DOHH2 (cell line): ENCODE measurements at regions not wholly inside any gene's neighbourhood (a gene's known extent, or its start where the extent isn't known, plus 50 kb on each side); places are given as distances from the start of the nearest gene placed in this dataset.

Experiments
- H3F3A ChIP-seq: fragments of 200-600 bp; sonication (generic), shearing (Covaris generic); 2 replicates; pipeline ENCODE4 v1.6.0; 2016; ENCODE audit warnings: antibody characterized with exemption, mild to moderate bottlenecking; ENCODE audit not compliant: control insufficient read depth, insufficient read depth
- H3K27ac ChIP-seq: fragments of 200-600 bp; sonication (generic); 2 replicates; pipeline ENCODE4 v1.5.1; 2014; ENCODE audit warnings: low read depth, mild to moderate bottlenecking, low read length, moderate library complexity
- H3K27me3 ChIP-seq: fragments of 200-600 bp; sonication (generic); 2 replicates; pipeline ENCODE4 v1.6.1; 2014; ENCODE audit warnings: mild to moderate bottlenecking, low read length, mixed read lengths; ENCODE audit not compliant: control insufficient read depth
- H3K36me3 ChIP-seq: fragments of 200-600 bp; sonication (generic); 2 replicates; pipeline ENCODE4 v1.6.1; 2014; ENCODE audit warnings: mild to moderate bottlenecking, low read length, moderate library complexity, mixed read lengths; ENCODE audit not compliant: control insufficient read depth
- H3K4me1 ChIP-seq: fragments of 200-600 bp; sonication (generic); 2 replicates; pipeline ENCODE4 v1.6.1; 2014; ENCODE audit warnings: mild to moderate bottlenecking, low read length, mixed read lengths; ENCODE audit not compliant: control insufficient read depth
- H3K4me2 ChIP-seq: fragments of 200-600 bp; sonication (generic); 2 replicates; pipeline ENCODE4 v1.6.0; 2014; ENCODE audit warnings: mild to moderate bottlenecking, low read length, moderate library complexity
- H3K4me3 ChIP-seq: fragments of 200-600 bp; sonication (generic); 2 replicates; pipeline ENCODE4 v1.5.1; 2014; ENCODE audit warnings: mild to moderate bottlenecking, low read length, mixed read lengths
- H3K79me2 ChIP-seq: fragments of 200-600 bp; sonication (generic); 2 replicates; pipeline ENCODE4 v1.6.1; 2014; ENCODE audit warnings: mild to moderate bottlenecking, low read length, mixed read lengths; ENCODE audit not compliant: control insufficient read depth
- H3K9me2 ChIP-seq: fragments of 200-600 bp; sonication (generic); replicated peaks from 2 replicates; pipeline ENCODE4 v1.6.1; 2014; ENCODE audit warnings: mild to moderate bottlenecking, low read length, mixed read lengths; ENCODE audit not compliant: control insufficient read depth
- H3K9me3 ChIP-seq: fragments of 200-600 bp; sonication (generic); 2 replicates; pipeline ENCODE4 v1.6.1; 2014; ENCODE audit warnings: antibody characterized with exemption, low read length, mixed read lengths; ENCODE audit not compliant: control insufficient read depth, insufficient read depth
- H4K20me1 ChIP-seq: fragments of 200-600 bp; sonication (generic); 2 replicates; pipeline ENCODE4 v1.6.0; 2014; ENCODE audit warnings: low read depth, mild to moderate bottlenecking, antibody characterized with exemption, low read length, moderate library complexity; ENCODE audit not compliant: control insufficient read depth, insufficient read depth
- EZH2phosphoT487 ChIP-seq: fragments of 200-600 bp; sonication (generic); IDR thresholded peaks from 2 replicates; pipeline ENCODE4 v1.6.1; 2017; ENCODE audit warnings: borderline replicate concordance, mild to moderate bottlenecking, antibody characterized with exemption, low read length, moderate library complexity, mixed read lengths
- TF ChIP-seq, protein P1 (sequence below): fragments of 200-600 bp; sonication (generic); IDR thresholded peaks from one replicate; pipeline ENCODE4 v1.5.1; 2014; ENCODE audit warnings: antibody characterized with exemption, mild to moderate bottlenecking, low read depth, low read length; ENCODE audit not compliant: poor library complexity, severe bottlenecking

DNA sequence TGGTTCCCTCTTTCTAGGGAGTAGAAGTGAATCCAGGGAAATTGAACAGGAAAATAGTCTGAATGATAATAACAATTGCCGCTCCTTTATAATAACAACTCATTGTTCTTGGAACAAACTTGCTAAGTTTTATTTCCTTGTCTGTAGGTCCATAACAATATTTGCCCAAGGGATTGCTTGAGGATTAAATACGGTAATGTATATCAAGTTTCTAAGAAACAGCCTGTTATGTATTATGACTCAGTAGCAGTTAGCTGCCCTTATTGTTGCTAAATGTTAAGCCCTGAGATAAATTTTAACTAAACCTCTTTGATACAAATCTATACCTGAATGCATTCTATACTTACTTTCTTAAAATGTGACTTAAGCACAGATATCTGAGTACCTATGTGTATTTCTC is 215.9 kb upstream of the AADAT start:
- no peak overlapping the region for H3K27ac ChIP-seq
- H3K4me3 ChIP-seq, result no peak overlapping the region
- TF ChIP-seq, protein P1, sequence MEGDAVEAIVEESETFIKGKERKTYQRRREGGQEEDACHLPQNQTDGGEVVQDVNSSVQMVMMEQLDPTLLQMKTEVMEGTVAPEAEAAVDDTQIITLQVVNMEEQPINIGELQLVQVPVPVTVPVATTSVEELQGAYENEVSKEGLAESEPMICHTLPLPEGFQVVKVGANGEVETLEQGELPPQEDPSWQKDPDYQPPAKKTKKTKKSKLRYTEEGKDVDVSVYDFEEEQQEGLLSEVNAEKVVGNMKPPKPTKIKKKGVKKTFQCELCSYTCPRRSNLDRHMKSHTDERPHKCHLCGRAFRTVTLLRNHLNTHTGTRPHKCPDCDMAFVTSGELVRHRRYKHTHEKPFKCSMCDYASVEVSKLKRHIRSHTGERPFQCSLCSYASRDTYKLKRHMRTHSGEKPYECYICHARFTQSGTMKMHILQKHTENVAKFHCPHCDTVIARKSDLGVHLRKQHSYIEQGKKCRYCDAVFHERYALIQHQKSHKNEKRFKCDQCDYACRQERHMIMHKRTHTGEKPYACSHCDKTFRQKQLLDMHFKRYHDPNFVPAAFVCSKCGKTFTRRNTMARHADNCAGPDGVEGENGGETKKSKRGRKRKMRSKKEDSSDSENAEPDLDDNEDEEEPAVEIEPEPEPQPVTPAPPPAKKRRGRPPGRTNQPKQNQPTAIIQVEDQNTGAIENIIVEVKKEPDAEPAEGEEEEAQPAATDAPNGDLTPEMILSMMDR, result no peak
- TF ChIP-seq EZH2phosphoT487, result no peak
- no peaks in the 10 kb centered on the region for H3K9me2 ChIP-seq
- no peaks in the 10 kb centered on the region for H3K9me3 ChIP-seq
- H3F3A ChIP-seq, result no peaks in the 10 kb centered on the region
- no peaks in the 10 kb centered on the region for H3K36me3 ChIP-seq
- H4K20me1 ChIP-seq, result no peaks in the 10 kb centered on the region
- H3K27me3 ChIP-seq, result no peaks in the 10 kb centered on the region
- H3K4me2 ChIP-seq, result no peak overlapping the region
- no peaks in the 10 kb centered on the region for H3K79me2 ChIP-seq
- no peaks in the 10 kb centered on the region for H3K4me1 ChIP-seq

DNA sequence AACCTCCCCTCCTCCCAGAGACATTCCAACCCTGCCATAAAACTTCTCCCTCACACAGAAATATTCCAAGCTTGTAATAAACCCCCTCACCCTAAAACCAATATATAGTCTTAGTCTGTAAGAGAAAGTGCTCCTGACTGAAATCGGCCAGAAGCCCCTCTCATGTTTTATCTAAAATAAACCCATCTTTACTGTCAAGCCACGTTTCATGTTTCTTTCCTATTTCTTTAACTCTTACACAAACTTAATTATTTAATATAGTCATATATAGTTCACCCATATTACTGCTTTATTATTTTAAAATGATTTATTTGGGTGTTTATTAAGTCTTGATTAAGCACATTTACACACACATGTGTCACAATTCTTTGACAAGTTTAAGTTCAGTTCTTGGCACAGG is 191.3 kb upstream of the AADAT start:
- Histone ChIP-seq H3K27me3 (no peaks in the 10 kb centered on the region), H3F3A (no peaks in the 10 kb centered on the region), H3K4me2 (no peak overlapping the region), H3K27ac (no peak overlapping the region), H3K9me3 (no peaks in the 10 kb centered on the region), H3K4me3 (no peak overlapping the region), H3K4me1 (no peaks in the 10 kb centered on the region), H3K9me2 (no peaks in the 10 kb centered on the region), H3K36me3 (no peaks in the 10 kb centered on the region), H3K79me2 (no peaks in the 10 kb centered on the region), H4K20me1 (no peaks in the 10 kb centered on the region)
- no peak for TF ChIP-seq EZH2phosphoT487
- TF ChIP-seq, protein P1, result no peak

DNA sequence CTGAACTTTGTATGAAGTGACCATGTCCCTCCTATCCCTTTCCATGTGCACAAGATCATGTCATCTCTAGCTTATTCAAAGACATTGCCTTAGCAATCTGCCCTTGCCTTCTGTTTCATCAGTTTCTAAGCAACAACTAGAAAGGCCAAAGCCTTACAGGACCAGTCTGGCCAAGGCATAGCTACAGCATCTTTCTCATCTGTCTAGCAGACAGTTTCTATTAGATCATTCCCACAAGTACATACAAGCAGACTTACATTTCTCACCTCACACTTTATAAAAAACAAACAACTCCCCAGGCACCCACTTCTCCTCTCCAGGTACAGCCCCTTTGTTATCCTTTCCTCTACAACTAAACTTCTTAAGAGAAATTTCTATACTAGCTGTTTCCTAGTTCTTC is 188.7 kb upstream of the AADAT start:
- no peak overlapping the region for H3K27ac ChIP-seq
- H3K4me3 ChIP-seq, result no peak overlapping the region
- no peaks in the 10 kb centered on the region for H3K9me2 ChIP-seq
- no peaks in the 10 kb centered on the region for H4K20me1 ChIP-seq
- no peaks in the 10 kb centered on the region for H3K79me2 ChIP-seq
- no peaks in the 10 kb centered on the region for H3K36me3 ChIP-seq
- no peak for TF ChIP-seq EZH2phosphoT487
- TF ChIP-seq, protein P1, result no peak
- H3K4me2 ChIP-seq, result no peak overlapping the region
- no peaks in the 10 kb centered on the region for H3K4me1 ChIP-seq
- no peaks in the 10 kb centered on the region for H3F3A ChIP-seq
- H3K27me3 ChIP-seq, result no peaks in the 10 kb centered on the region
- no peaks in the 10 kb centered on the region for H3K9me3 ChIP-seq

DNA sequence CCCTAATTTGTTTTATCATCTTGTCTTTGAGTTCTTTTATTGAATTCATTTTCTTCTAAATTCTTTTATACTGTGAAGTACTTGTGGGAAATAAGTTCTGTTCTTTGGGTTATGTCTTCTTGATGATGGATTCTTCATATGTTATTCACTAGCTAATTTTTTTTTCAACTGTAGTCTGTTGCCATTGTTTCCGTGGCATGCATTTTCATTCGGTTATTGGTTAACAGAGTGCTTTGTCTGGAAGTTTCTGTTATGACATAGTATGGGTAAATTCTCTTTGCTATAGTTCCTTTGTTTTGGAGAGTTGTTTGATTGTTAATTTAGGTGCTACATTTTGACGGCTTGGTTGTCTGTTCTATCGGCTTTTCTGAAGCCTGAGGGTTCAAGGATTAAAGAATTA is 184.9 kb upstream of the AADAT start:
- no peaks in the 10 kb centered on the region for H4K20me1 ChIP-seq
- no peak overlapping the region for H3K4me3 ChIP-seq
- no peaks in the 10 kb centered on the region for H3K36me3 ChIP-seq
- no peaks in the 10 kb centered on the region for H3F3A ChIP-seq
- no peak overlapping the region for H3K4me2 ChIP-seq
- no peaks in the 10 kb centered on the region for H3K79me2 ChIP-seq
- H3K4me1 ChIP-seq, result no peaks in the 10 kb centered on the region
- H3K27me3 ChIP-seq, result no peaks in the 10 kb centered on the region
- TF ChIP-seq EZH2phosphoT487, result no peak
- TF ChIP-seq, protein P1, result no peak
- H3K27ac ChIP-seq, result no peak overlapping the region
- no peaks in the 10 kb centered on the region for H3K9me3 ChIP-seq
- H3K9me2 ChIP-seq, result no peaks in the 10 kb centered on the region
